ENCODE measurements at regions not wholly inside any gene's neighbourhood (a gene's known extent, or its start where the extent isn't known, plus 50 kb on each side); places are given as distances from the start of the nearest gene placed in this dataset.

GRCh38 chr20:57790176-57790575, 80.4 kb upstream of the PMEPA1 start:
- Mint-ChIP-seq H3K4me3 (no peak overlapping the region), H3K27ac (no peak overlapping the region), H3K27me3 (peaks cover 2% of the 10 kb centered on the region), H3K36me3 (no peaks in the 10 kb centered on the region), H3K4me1 (ENCODE audit: unreplicated experiment) (peaks cover 16% of the 10 kb centered on the region), H3K9me3 (no peaks in the 10 kb centered on the region)
- no peak for DNase-seq (ENCODE audit: extremely low spot score, unreplicated experiment)
- TF ChIP-seq CTCF (conservative IDR thresholded peaks at IDR 0.05) = no peak

GRCh38 chr20:57788936-57789613, 79.3 kb upstream of the PMEPA1 start:
- Mint-ChIP-seq H3K9me3 (no peaks in the 10 kb centered on the region), H3K4me1 (ENCODE audit: unreplicated experiment) (peaks cover 14% of the 10 kb centered on the region), H3K4me3 (no peak overlapping the region), H3K36me3 (no peaks in the 10 kb centered on the region), H3K27me3 (peaks cover under 1% of the 10 kb centered on the region), H3K27ac (no peak overlapping the region)
- no peak for TF ChIP-seq CTCF (conservative IDR thresholded peaks at IDR 0.05)
- DNase-seq (ENCODE audit: extremely low spot score, unreplicated experiment) = no peak

GRCh38 chr20:57787990-57788781, 78.4 kb upstream of the PMEPA1 start:
- H3K4me3 Mint-ChIP-seq = no peak overlapping the region
- no peaks in the 10 kb centered on the region for H3K9me3 Mint-ChIP-seq
- H3K27ac Mint-ChIP-seq = no peak overlapping the region
- no peaks in the 10 kb centered on the region for H3K27me3 Mint-ChIP-seq
- H3K4me1 Mint-ChIP-seq (ENCODE audit: unreplicated experiment) = peaks cover 13% of the 10 kb centered on the region
- TF ChIP-seq CTCF (conservative IDR thresholded peaks at IDR 0.05) = no peak
- no peak for DNase-seq (ENCODE audit: extremely low spot score, unreplicated experiment)
- no peaks in the 10 kb centered on the region for H3K36me3 Mint-ChIP-seq

- DNase-seq (ENCODE audit: extremely low spot score, unreplicated experiment) = no peak
- H3K4me3 Mint-ChIP-seq = no peak overlapping the region
- H3K4me1 Mint-ChIP-seq (ENCODE audit: unreplicated experiment) = peaks cover 5% of the 10 kb centered on the region
- no peaks in the 10 kb centered on the region for H3K9me3 Mint-ChIP-seq
- H3K27me3 Mint-ChIP-seq = no peaks in the 10 kb centered on the region
- no peak for TF ChIP-seq CTCF (conservative IDR thresholded peaks at IDR 0.05)
- H3K27ac Mint-ChIP-seq = no peak overlapping the region
- H3K36me3 Mint-ChIP-seq = no peaks in the 10 kb centered on the region
Measured at GRCh38 chr20:57787151-57787989, 77.6 kb upstream of the PMEPA1 start.

GRCh38 chr20:57786304-57786932, 76.6 kb upstream of the PMEPA1 start:
- H3K27me3 Mint-ChIP-seq = peaks cover under 1% of the 10 kb centered on the region
- no peak overlapping the region for H3K4me3 Mint-ChIP-seq
- H3K27ac Mint-ChIP-seq = no peak overlapping the region
- H3K4me1 Mint-ChIP-seq (ENCODE audit: unreplicated experiment) = no peaks in the 10 kb centered on the region
- DNase-seq (ENCODE audit: extremely low spot score, unreplicated experiment) = no peak
- H3K9me3 Mint-ChIP-seq = no peaks in the 10 kb centered on the region
- TF ChIP-seq CTCF (conservative IDR thresholded peaks at IDR 0.05) = no peak
- no peaks in the 10 kb centered on the region for H3K36me3 Mint-ChIP-seq

All from type B pancreatic cell (in vitro differentiated cells).